SK-N-SH treated with all-trans-retinoic acid at 6 μM for 48 hours (cell line): ENCODE measurements at regions not wholly inside any gene's neighbourhood (a gene's known extent, or its start where the extent isn't known, plus 50 kb on each side); places are given as distances from the start of the nearest gene placed in this dataset.

ENCODE experiments used
- ATAC-seq: fragments of 200-7000 bp; cut with Tn5 transposase; 3 replicates; pipeline ENCODE4 v1.9.1; 2020; ENCODE audit warnings: mild to moderate bottlenecking, moderate library complexity
- ARNTL ChIP-seq: fragments of 450-650 bp; formaldehyde crosslinking; IDR thresholded peaks from 2 replicates; pipeline ENCODE4 v1.5.0; 2020; ENCODE audit warnings: low read depth, mild to moderate bottlenecking, moderate library complexity, borderline replicate concordance
- BACH2 ChIP-seq: fragments of 250-450 bp; sonication (Bioruptor Pico); IDR thresholded peaks from 2 replicates; pipeline ENCODE4 v1.9.0; 2021; ENCODE audit warnings: mild to moderate bottlenecking, borderline replicate concordance
- CSDC2 ChIP-seq: fragments of 250-450 bp; sonication (Bioruptor Pico); IDR thresholded peaks from 2 replicates; pipeline ENCODE4 v1.5.0; 2020; ENCODE audit warnings: mild to moderate bottlenecking, moderate library complexity
- ESRRG ChIP-seq: fragments of 250-450 bp; sonication (Bioruptor Pico); IDR thresholded peaks from 2 replicates; pipeline ENCODE4 v1.6.1; 2021; ENCODE audit warnings: mild to moderate bottlenecking
- GLIS3 ChIP-seq: fragments of 250-450 bp; sonication (Bioruptor Pico); IDR thresholded peaks from 2 replicates; pipeline ENCODE4 v1.5.0; 2020; ENCODE audit warnings: mild to moderate bottlenecking, moderate library complexity
- ISL1 ChIP-seq: fragments of 250-450 bp; sonication (Bioruptor Pico); IDR thresholded peaks from 2 replicates; pipeline ENCODE4 v2.1.2; 2022; ENCODE audit warnings: mild to moderate bottlenecking, moderate library complexity
- OSR1 ChIP-seq: fragments of 250-450 bp; sonication (Bioruptor Pico); IDR thresholded peaks from 2 replicates; pipeline ENCODE4 v1.8.0; 2022; ENCODE audit warnings: moderate library complexity, mild to moderate bottlenecking, inconsistent platforms
- PPARA ChIP-seq: fragments of 250-450 bp; sonication (Bioruptor Pico); IDR thresholded peaks from 2 replicates; pipeline ENCODE4 v1.5.0; 2020; ENCODE audit warnings: mild to moderate bottlenecking, borderline replicate concordance
- RARB ChIP-seq: fragments of 250-450 bp; sonication (Bioruptor Pico); IDR thresholded peaks from 2 replicates; pipeline ENCODE4 v1.8.0; 2021; ENCODE audit warnings: mild to moderate bottlenecking, moderate library complexity
- SNAI2 ChIP-seq: fragments of 250-450 bp; sonication (Bioruptor Pico); IDR thresholded peaks from 2 replicates; pipeline ENCODE4 v1.5.0; 2020; ENCODE audit warnings: mild to moderate bottlenecking, moderate library complexity
- TCF4 ChIP-seq: fragments of 250-450 bp; sonication (Bioruptor Pico); IDR thresholded peaks from 2 replicates; pipeline ENCODE4 v1.8.0; 2021; ENCODE audit warnings: mild to moderate bottlenecking, moderate library complexity, borderline replicate concordance
- TOX ChIP-seq: fragments of 250-450 bp; sonication (Bioruptor Pico); IDR thresholded peaks from 2 replicates; pipeline ENCODE4 v1.8.0; 2021; ENCODE audit warnings: mild to moderate bottlenecking, moderate library complexity, borderline replicate concordance
- ZC3H10 ChIP-seq: fragments of 250-450 bp; sonication (Bioruptor Pico); IDR thresholded peaks from 2 replicates; pipeline ENCODE4 v1.5.1; 2021; ENCODE audit warnings: mild to moderate bottlenecking, moderate library complexity
- ZFP3 ChIP-seq: fragments of 250-450 bp; sonication (Bioruptor Pico); IDR thresholded peaks from 2 replicates; pipeline ENCODE4 v1.5.0; 2020; ENCODE audit warnings: mild to moderate bottlenecking, moderate library complexity
- ZFP30 ChIP-seq: fragments of 450-650 bp; formaldehyde crosslinking; IDR thresholded peaks from 2 replicates; pipeline ENCODE4 v1.5.0; 2022; ENCODE audit warnings: mild to moderate bottlenecking, moderate library complexity
- ZNF565 ChIP-seq: fragments of 450-650 bp; formaldehyde crosslinking; conservative IDR thresholded peaks from 2 replicates; pipeline ENCODE4 v1.5.0; 2020; ENCODE audit warnings: low read depth, mild to moderate bottlenecking, moderate library complexity
- ZNF70 ChIP-seq: fragments of 450-650 bp; formaldehyde crosslinking; IDR thresholded peaks from 2 replicates; pipeline ENCODE4 v1.5.0; 2020; ENCODE audit warnings: mild to moderate bottlenecking, moderate library complexity
- ZNF8 ChIP-seq: fragments of 450-650 bp; formaldehyde crosslinking; IDR thresholded peaks from 2 replicates; pipeline ENCODE4 v1.5.0; 2020; ENCODE audit warnings: mild to moderate bottlenecking, moderate library complexity
- TF ChIP-seq, protein P1 (sequence below): fragments of 250-450 bp; sonication (Bioruptor Pico); IDR thresholded peaks from 2 replicates; pipeline ENCODE4 v1.5.1; 2020; ENCODE audit warnings: low read depth, mild to moderate bottlenecking, moderate library complexity
- TF ChIP-seq, protein P2 (sequence below): fragments of 250-450 bp; sonication (Bioruptor Pico); IDR thresholded peaks from 2 replicates; pipeline ENCODE4 v1.8.0; 2020; ENCODE audit warnings: mild to moderate bottlenecking, moderate library complexity, borderline replicate concordance
- TF ChIP-seq, protein P3 (sequence below): fragments of 250-450 bp; sonication (Bioruptor Pico); IDR thresholded peaks from 2 replicates; pipeline ENCODE4 v1.5.1; 2021; ENCODE audit warnings: mild to moderate bottlenecking, moderate library complexity
- TF ChIP-seq, protein P4 (sequence below): fragments of 250-450 bp; sonication (Bioruptor Pico); IDR thresholded peaks from 2 replicates; pipeline ENCODE4 v1.5.0; 2020; ENCODE audit warnings: mild to moderate bottlenecking, moderate library complexity
- TF ChIP-seq, protein P5 (sequence below): fragments of 250-450 bp; sonication (Bioruptor Pico); IDR thresholded peaks from 2 replicates; pipeline ENCODE4 v1.8.0; 2021; ENCODE audit warnings: low read depth, mild to moderate bottlenecking, moderate library complexity, borderline replicate concordance

DNA sequence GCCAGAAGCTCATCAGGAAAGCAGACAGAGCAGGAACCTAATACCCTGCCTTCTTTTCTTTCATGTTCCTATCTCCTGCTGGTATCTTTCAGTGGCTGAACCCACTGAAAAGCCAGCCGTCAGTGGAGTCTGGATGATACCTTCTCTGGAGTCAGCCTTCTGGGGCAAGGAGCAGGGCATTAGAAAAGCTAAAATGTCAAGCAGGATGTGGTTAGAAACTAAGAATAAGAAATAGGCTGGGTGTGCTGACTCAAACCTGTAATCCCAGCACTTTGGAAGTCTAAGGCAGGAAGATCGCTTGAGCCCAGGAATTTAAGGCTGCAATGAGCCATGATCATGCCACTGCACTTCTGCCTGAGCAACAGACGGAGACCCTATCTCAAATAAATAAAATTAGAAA lies 642.0 kb upstream of the FSHR start:
- no peak for ATAC-seq
- TF ChIP-seq CSDC2 (CRISPR knock-in tag) (no peak), ZC3H10 (CRISPR knock-in tag) (no peak), TCF4 (no peak), OSR1 (CRISPR knock-in tag) (no peak), PPARA (CRISPR knock-in tag) (no peak), RARB (no peak), ARNTL (no peak), ZNF8 (CRISPR knock-in tag) (no peak), ZNF70 (CRISPR knock-in tag) (no peak)

DNA sequence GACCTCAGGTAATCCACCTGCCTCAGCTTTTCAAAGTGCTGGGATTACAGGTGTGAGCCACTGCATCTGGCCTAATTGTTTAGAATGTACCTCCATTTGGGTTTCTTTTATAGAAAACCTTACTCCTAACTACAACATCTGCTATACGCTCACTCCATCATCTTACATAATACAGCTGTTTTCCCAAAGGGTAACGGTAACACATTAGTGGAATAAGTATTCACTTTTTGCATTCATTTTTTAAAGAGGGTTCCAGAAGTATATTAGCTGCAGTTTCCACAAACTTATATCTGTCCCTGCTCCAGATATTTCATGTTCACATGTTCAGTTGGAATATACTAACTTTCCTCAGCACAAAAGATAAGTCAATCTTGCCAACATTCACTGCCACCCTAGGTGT lies 640.1 kb upstream of the FSHR start:
- no peak for TF ChIP-seq ISL1 (CRISPR knock-in tag)
- TF ChIP-seq ZNF70 (CRISPR knock-in tag), result no peak
- no peak for TF ChIP-seq ZFP3 (CRISPR knock-in tag)
- TF ChIP-seq ZFP30, result no peak
- no peak for TF ChIP-seq OSR1 (CRISPR knock-in tag)
- TF ChIP-seq TCF4, result no peak
- no peak for TF ChIP-seq TOX (CRISPR knock-in tag)
- no peak for TF ChIP-seq PPARA (CRISPR knock-in tag)
- TF ChIP-seq CSDC2 (CRISPR knock-in tag), result no peak
- TF ChIP-seq, protein P1, sequence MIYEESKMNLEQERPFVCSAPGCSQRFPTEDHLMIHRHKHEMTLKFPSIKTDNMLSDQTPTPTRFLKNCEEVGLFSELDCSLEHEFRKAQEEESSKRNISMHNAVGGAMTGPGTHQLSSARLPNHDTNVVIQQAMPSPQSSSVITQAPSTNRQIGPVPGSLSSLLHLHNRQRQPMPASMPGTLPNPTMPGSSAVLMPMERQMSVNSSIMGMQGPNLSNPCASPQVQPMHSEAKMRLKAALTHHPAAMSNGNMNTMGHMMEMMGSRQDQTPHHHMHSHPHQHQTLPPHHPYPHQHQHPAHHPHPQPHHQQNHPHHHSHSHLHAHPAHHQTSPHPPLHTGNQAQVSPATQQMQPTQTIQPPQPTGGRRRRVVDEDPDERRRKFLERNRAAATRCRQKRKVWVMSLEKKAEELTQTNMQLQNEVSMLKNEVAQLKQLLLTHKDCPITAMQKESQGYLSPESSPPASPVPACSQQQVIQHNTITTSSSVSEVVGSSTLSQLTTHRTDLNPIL (CRISPR knock-in tag), result no peak
- TF ChIP-seq RARB, result no peak
- no peak for TF ChIP-seq ZNF8 (CRISPR knock-in tag)
- TF ChIP-seq, protein P2, sequence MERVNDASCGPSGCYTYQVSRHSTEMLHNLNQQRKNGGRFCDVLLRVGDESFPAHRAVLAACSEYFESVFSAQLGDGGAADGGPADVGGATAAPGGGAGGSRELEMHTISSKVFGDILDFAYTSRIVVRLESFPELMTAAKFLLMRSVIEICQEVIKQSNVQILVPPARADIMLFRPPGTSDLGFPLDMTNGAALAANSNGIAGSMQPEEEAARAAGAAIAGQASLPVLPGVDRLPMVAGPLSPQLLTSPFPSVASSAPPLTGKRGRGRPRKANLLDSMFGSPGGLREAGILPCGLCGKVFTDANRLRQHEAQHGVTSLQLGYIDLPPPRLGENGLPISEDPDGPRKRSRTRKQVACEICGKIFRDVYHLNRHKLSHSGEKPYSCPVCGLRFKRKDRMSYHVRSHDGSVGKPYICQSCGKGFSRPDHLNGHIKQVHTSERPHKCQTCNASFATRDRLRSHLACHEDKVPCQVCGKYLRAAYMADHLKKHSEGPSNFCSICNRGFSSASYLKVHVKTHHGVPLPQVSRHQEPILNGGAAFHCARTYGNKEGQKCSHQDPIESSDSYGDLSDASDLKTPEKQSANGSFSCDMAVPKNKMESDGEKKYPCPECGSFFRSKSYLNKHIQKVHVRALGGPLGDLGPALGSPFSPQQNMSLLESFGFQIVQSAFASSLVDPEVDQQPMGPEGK (CRISPR knock-in tag), result no peak
- no peak for TF ChIP-seq SNAI2 (CRISPR knock-in tag)
- no peak for TF ChIP-seq GLIS3 (CRISPR knock-in tag)
- TF ChIP-seq, protein P3, sequence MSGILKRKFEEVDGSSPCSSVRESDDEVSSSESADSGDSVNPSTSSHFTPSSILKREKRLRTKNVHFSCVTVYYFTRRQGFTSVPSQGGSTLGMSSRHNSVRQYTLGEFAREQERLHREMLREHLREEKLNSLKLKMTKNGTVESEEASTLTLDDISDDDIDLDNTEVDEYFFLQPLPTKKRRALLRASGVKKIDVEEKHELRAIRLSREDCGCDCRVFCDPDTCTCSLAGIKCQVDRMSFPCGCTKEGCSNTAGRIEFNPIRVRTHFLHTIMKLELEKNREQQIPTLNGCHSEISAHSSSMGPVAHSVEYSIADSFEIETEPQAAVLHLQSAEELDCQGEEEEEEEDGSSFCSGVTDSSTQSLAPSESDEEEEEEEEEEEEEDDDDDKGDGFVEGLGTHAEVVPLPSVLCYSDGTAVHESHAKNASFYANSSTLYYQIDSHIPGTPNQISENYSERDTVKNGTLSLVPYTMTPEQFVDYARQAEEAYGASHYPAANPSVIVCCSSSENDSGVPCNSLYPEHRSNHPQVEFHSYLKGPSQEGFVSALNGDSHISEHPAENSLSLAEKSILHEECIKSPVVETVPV, result no peak
- TF ChIP-seq, protein P4, sequence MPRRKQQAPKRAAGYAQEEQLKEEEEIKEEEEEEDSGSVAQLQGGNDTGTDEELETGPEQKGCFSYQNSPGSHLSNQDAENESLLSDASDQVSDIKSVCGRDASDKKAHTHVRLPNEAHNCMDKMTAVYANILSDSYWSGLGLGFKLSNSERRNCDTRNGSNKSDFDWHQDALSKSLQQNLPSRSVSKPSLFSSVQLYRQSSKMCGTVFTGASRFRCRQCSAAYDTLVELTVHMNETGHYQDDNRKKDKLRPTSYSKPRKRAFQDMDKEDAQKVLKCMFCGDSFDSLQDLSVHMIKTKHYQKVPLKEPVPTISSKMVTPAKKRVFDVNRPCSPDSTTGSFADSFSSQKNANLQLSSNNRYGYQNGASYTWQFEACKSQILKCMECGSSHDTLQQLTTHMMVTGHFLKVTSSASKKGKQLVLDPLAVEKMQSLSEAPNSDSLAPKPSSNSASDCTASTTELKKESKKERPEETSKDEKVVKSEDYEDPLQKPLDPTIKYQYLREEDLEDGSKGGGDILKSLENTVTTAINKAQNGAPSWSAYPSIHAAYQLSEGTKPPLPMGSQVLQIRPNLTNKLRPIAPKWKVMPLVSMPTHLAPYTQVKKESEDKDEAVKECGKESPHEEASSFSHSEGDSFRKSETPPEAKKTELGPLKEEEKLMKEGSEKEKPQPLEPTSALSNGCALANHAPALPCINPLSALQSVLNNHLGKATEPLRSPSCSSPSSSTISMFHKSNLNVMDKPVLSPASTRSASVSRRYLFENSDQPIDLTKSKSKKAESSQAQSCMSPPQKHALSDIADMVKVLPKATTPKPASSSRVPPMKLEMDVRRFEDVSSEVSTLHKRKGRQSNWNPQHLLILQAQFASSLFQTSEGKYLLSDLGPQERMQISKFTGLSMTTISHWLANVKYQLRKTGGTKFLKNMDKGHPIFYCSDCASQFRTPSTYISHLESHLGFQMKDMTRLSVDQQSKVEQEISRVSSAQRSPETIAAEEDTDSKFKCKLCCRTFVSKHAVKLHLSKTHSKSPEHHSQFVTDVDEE (CRISPR knock-in tag), result no peak
- TF ChIP-seq ZNF565, result no peak
- ATAC-seq, result no peak

DNA sequence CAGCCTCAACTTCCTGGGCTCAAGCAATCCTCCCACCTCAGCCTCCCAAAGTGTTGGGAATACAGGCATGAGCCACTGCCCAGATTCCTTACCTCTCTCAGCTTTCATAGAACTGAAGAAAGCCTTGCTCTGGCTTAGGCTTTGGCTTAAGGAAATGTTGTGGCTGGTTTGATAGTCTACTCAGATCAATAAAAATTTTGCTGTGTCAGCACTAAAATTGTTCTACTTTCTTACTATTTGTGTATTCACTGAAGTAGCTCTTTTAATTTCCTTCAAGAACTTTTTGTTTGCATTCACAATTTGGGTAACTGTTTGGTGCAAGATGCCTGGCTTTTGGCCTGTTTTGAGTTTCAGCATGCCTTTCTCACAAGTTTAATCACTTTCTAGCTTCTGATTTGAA lies 634.0 kb upstream of the FSHR start:
- TF ChIP-seq PPARA (CRISPR knock-in tag) (no peak), ISL1 (CRISPR knock-in tag) (no peak), ZNF8 (CRISPR knock-in tag) (no peak), GLIS3 (CRISPR knock-in tag) (no peak), ZNF70 (CRISPR knock-in tag) (no peak), BACH2 (CRISPR knock-in tag) (no peak), TCF4 (no peak), ZFP30 (no peak), ESRRG (CRISPR knock-in tag) (no peak), ZNF565 (no peak), ZC3H10 (CRISPR knock-in tag) (no peak), ARNTL (no peak)
- TF ChIP-seq, protein P1 (CRISPR knock-in tag), result no peak
- TF ChIP-seq, protein P5, sequence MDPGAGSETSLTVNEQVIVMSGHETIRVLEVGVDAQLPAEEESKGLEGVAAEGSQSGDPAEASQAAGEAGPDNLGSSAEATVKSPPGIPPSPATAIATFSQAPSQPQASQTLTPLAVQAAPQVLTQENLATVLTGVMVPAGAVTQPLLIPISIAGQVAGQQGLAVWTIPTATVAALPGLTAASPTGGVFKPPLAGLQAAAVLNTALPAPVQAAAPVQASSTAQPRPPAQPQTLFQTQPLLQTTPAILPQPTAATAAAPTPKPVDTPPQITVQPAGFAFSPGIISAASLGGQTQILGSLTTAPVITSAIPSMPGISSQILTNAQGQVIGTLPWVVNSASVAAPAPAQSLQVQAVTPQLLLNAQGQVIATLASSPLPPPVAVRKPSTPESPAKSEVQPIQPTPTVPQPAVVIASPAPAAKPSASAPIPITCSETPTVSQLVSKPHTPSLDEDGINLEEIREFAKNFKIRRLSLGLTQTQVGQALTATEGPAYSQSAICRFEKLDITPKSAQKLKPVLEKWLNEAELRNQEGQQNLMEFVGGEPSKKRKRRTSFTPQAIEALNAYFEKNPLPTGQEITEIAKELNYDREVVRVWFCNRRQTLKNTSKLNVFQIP (CRISPR knock-in tag), result no peak
- TF ChIP-seq, all 23 proteins: peak for 0
- ATAC-seq, result no peak
